Medulla oblongata (tissue), 1 donor: ENCODE measurements at regions not wholly inside any gene's neighbourhood (a gene's known extent, or its start where the extent isn't known, plus 50 kb on each side); places are given as distances from the start of the nearest gene placed in this dataset.
A peak's percentile ranks its signal among the peaks of the same experiment; 100 is the strongest.

Experiments used
- DNase-seq: peaks from one replicate; pipeline ENCODE4 v3.0.0-alpha.2; 2015; ENCODE audit errors: extremely low spot score

DNA sequence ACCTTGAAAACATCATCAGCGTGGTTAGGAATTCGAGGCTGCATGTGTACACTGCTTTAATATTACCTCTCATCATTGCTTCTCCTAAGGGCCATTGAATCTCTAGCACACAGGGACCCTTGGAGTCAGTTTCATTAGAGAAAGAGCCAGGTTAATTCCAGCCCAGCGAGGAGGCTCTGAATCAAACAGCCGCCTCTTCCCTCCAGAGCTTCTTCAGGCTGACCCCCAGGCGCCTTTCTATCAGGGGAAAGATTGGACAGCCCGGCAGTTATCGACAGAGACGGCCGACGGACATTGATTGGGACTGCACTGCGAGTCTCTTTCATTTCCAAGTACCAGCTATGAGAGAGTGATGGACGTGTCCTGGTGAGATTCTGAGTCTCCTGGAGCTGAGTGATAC is 159.2 kb downstream of the ANKRD60 start:
- no peak for DNase-seq

DNA sequence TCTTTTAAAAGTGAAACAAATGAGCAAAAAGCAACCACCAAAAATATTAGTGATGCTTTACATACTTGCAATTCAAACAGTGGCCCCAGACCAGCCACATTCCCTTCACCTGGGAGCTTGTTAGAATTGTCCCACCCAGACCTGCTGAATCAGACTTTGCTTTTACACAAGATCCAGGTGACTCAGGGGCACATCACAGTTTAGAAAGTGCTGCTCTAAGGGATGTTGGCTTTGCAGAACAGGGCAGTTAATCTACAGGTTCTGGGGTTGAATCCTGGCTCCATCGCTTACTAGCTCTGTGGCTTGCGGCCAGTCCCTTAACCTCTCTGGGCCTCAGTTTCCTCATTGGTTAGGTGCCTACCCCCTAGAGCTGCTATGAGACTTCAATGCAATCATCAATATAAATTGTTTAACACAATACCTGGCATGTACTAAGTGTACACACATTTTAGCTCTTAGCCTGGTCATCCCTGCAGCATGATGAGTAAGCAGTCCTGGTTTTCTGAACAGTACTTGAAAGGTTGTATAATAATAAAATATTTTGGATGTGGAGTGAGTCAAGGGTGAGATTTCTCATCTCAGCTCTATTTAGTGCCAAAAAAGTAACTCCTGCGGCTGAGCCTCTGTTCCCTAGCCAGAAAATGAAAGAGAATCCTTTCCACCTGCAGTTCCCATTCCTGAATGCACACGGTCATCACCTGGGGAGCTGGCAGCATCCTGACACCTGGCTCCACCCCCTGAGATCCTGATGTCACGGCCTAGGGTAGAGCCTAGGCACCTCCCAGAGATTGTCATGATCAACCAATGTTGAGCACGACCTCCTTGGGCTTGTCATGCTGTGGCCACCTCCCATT is 162.7 kb downstream of the ANKRD60 start:
- DNase-seq: no peak

DNA sequence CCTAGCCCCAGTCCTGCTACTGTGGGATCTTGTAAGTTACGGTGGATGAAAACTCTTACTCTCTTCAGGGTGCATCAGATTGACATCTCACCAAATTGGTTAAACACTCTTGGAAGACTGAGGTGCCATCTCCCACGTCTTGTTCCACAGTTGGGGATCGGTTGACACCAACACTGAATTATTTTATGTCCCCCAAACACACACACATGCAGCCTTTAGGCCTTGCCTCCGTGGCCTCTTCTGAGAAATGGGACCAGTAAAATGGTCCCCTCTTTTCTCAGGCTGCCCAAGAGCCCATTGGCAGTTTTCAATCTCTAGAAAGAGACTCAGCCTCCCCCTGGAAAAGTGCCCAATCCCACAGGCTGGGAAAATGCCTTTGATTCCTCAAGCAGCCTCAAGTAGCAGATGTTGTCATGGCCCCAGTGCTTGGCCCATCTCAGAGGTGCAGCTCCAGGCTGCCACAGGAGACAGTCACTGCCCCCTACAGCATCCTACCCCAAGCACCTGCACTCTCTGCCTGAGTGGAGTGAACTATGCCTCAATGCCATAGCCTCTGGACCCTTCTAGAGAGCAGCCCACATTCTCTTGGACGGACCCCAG is 163.9 kb downstream of the ANKRD60 start:
- DNase-seq: no peak

DNA sequence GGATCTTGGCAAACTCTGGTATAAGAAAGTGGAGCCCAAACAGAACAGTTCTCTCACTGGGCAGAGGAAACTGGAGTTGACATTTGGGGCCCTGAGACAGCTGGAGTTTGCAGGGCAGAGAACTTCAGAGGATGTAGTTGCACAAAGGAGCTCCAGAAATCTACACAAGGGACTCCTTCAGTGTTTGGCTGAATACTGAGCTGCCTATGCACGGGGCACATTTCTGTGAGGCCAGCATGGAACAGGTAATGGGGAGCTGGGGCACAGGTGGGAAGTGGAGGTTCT is 169.3 kb downstream of the ANKRD60 start:
- DNase-seq: no peak

DNA sequence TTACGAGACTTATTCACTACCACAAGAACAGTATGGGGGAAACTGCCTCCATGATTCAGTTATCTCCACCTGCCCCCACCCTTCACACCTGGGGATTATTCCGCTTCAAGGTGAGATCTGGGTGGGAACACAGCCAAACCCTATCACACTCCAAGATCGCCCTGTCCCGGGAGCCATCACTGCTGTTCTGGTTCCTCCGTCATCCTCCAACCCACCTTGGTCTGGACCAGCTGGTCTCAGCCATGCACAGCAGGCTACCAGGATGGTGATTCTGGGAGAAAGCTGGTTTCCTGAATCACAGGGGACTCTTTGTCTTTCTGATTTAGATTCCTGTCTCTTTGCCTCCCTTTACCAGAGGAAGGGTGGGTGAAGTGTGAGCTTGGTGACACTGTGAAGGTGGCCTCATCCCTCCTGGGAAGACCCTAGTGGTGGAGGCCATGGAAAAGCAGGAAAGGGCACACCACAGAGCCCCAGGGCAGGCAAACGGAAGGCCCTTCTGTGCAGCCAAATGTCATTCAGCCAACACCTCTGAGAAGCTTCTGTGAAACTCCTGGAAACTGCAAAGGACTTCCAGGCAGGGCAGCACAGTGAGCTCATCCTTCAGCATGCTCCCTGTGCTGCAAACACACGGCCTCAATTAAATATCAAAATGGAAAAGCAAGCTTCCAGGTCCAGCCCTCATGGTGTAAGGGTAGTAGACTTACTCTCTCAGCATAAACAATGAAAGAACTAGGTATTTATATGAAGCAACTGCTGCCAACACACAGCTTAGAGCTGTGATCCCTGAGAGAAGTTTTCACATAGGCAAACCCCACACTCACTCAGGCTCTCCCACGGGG is 169.8 kb downstream of the ANKRD60 start:
- no peak for DNase-seq

DNA sequence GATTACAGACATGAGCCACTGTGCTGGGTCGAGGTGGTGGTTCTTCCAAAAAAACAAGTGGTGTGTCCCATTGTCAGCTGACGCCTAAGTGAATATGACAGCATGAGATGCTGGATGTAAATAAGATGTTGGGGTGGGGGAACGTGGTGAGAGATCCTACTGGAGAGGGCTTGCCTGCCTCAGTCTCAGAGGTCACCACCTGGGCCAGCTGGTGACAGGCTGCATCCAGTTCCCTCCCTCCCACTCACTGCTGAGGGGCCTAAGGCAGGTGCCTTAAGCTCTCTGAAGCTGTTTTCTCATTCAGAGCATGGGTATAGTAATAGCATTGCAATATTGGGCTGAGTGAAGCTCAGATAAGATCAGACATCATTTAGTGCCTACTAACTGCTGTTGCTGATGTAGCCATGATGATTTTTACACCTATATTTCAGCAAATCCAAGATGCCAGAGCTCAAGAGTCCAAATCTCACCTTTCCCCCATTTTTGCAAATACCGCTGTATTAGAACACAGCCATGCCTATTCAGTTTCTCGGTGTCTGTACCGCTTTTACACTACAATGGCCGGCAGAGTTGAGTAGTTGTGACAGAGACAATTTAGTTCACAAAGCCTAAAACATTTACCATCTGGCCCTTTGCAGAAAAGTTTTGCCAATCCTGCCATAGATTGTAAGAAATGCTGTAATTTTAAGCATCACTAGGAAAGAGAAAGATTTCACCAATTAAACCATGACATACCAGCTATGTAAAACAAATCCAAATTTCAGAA is 171.3 kb downstream of the ANKRD60 start:
- DNase-seq: no peak

DNA sequence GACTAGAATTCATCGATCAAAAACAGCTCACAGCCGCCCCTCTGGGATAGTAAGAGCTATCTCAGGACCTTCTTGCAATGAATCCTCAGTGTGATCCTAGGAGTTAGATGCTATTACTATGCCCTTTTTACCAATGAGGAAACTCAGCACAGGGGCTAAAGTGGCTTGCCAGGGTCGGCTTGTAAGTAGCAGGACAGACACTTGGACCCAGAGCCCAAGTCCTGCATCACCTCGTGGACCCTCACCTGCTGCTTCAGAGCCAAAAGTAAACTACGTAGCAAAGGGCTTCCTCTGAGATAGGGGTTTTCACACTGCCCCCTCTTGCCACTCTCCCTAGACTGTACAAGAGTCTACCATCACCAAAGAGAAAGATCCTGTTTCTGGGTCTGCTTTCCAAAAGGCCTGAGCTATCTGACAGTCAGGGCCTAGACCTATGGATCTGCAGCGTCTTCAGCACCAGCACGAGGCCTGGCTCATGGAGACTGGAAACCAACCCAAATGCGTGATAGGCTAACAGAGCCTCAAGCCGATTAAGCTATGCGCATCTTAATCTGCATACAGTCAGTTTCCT is 172.3 kb downstream of the ANKRD60 start:
- DNase-seq: no peak

DNA sequence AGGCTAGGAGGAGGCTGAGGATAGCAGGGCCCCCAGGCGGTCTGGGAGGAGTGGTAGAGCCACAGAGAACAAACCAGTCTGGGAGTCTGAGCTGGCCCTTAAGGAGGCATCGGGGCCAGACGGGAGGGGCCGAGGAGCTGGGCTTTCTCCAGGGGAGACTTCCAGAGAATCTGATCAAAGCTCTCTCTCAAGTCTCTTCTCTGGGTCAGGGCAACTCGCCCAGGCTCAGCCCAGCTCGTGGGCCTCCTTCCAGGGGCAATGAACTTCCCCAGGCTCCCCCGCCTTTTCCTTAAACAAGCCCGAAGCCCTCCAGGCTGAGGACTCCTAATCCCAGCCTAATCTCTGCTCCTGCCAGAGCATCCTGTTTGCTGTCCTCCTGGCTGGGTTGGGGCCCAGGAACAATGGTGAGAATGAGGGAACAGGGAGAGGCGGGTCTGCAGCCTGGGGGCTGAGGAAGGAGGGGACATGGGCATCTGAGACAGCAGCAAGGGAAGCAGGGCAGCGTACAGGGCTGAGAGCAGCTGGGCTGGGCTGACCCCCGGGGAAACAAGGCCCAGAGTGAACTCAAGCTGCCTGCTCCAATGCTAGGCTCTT is 173.6 kb downstream of the ANKRD60 start:
- DNase-seq: peak; percentile 73

DNA sequence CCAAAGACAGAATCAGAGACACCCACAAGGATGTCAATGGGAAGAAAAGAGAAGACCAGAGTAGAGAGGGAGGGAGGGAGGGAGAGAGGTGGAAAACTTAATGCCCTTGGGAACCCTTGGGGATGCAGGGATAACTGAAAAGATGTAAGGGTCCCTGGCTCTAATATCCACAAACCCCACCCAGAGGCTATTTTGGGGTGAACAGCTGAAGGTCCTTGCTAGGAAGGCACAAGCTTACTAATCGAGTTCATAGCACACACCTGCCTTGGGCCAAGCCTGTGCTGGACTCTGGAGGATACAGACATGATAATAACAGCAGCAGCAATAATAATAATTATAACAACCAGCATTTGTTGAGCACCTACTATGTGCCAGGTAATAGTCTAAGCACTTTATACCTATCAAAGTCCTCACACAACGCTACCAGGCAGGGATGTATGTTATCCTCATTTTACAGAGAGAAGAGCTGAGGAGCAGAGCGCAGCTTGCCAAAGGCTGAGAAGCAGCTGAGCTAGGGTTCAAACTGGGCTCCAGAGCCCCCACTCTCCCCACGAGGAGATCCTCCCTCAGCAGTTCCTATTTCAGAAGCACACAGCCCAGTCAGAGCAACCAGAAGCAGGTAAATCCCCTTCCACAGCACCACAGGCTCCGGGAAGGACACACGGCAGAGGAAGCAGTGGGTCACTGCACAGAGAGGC is 174.2 kb downstream of the ANKRD60 start:
- DNase-seq: no peak

DNA sequence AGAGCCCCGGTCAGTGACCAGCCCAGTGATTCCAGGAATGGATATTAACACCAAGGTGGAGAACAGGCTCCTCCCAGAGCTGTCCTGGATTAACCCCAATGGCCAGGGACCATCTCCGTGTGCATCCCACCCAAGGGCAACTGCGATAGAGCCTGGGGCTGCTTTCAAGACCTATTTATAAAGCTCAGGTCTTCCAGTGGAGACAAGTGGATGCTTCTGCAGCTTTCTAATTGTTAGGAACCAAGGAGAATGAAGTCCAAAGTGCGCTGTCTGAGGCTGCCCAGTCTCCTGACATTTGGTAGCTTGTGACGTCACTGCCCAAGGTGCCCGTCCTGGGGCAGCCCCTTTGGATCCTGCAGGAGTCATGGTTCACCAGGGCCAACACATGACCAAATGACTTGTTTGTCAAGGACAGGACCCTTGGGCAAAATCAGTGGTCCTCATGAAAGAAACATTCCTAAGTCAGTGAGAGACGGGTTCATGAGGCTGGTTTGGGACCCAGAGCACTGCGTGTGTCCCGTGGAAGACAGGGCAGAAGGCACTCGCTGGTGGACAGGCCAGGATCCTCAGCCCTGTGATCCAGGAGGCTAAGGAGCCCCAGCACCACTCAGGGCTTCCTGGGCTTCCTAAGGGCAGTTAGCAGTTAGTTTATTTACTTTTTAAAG is 174.9 kb downstream of the ANKRD60 start:
- no peak for DNase-seq

DNA sequence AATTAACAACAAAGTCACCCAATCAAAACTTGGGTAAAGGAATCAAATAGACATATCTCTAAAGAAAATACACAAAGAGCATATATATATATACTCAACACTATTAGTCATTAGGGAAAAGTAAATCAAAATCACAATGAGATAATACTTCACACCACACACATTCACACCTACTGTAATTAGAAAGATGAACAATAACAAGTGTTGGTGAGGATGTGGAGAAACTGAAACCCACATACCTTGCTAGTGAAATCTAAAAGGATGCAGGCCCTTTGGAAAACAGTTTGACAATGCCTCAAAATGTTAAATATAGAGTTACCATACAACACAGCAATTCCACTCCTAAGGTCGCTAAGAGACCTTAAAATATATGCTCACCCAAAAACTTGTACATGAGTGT is 177.1 kb downstream of the ANKRD60 start:
- no peak for DNase-seq

DNA sequence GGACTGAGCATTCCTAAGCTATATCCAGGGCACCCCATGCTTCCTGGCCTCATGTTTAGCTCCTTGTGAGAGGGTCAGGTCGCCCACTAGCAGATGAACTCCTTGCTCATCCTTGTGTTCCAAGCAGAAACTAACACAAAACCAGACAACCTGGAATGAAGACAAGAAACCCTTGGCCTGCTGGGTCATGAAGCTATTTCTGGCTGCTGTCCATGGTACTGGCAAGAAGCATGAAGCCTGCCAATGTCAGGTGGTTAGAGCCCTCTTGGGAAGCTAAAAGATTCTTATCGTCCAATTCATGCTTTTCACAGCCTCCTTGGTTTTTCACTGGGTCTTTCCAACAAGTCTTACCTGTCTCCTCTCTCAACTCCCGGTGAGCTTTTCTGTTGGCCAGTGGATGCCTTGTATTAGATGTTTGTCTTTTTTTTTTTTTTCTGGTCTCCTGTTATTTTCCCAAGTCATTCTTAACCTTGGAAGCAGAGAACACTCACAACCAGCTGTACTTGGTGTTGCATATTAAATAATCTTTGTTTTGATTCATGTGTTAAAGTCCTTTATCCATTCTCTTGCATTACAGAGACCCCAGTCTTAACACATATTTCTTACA is 180.3 kb downstream of the ANKRD60 start:
- peak; percentile 53 for DNase-seq

DNA sequence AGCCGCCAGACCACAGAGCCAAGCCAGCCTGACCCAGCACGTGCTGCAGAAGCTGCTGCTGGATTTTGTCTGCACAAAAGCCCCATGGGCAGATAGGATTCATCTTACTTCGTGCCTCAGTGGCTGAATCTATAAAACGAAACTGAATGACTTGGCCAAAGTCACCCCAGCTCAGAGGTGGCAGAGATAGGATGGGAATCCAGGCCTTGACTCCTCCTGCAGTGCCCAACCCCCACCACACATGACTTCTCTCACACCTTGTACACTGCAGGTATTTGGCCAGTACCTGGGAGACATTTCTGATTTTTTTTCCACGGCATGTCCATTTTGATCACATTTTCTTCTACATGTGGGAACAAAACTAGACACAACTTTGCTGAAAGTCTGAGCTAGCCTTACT is 182.1 kb downstream of the ANKRD60 start:
- no peak for DNase-seq

DNA sequence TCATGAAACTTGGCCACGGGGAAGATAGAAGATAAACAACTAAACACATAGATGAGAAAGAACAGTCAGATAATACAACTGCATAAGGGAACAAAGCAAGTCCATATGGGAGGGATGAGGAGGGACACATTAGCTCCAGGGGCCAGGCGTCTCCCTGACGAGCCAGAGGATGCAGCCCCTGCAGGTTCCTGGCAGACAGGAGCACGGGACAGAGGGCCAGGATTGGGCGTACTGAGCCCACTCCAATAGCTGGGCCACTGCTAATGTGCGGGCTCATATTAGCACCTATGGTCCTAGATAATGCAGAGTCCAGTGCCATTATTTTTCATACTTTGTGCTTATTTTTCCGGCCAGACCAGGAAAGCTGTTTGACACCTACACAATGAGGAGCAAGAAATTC is 182.9 kb downstream of the ANKRD60 start:
- no peak for DNase-seq

DNA sequence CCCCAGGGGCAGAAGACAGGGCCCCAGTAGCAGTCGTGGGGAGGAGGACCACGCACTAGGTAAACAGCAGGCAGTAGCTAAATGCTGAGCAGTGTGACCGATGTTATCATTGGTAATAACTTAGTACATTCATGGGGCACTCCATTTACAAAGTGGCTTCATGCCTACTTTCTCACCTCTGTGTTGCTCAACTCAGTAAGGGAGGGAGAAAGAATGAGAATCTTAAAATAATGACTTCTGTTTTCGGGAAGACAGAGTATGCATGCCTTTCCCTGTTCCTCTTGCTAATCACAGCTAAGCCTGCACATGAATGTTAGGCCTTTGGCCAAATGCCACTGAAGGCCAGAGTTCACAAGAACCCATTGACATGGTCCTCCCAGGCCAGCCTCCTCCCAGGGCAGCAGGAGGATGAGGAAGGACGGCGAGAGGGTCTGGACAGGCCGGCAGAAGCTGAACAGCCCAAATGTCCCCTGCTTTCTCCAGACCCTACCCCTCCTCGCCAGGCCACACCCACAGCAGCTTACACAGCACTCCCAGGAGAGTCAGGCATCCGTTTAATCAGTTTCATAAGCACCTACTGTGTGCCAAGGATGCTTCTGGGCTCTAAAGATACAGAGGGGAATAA is 183.4 kb downstream of the ANKRD60 start:
- no peak for DNase-seq

DNA sequence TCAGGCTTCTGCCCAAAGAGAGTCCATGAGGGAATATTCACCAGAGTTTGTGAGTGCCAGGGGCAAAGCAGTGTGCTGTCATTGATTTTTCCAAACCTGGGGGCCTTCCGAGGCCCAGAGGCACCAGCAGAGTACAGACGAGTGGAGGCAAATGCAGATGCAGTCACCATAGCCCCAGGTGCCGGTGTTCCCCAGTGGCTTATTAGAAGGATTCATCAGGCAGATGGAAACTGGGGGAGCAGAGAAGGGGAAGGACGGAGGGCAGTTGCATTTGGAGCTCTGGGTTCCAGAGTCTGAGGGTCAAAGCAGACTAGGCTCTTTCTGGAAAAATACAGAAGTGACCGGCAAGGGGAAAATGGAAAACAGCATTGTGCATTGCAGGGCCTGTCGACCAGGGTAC is 184.2 kb downstream of the ANKRD60 start:
- DNase-seq: no peak

DNA sequence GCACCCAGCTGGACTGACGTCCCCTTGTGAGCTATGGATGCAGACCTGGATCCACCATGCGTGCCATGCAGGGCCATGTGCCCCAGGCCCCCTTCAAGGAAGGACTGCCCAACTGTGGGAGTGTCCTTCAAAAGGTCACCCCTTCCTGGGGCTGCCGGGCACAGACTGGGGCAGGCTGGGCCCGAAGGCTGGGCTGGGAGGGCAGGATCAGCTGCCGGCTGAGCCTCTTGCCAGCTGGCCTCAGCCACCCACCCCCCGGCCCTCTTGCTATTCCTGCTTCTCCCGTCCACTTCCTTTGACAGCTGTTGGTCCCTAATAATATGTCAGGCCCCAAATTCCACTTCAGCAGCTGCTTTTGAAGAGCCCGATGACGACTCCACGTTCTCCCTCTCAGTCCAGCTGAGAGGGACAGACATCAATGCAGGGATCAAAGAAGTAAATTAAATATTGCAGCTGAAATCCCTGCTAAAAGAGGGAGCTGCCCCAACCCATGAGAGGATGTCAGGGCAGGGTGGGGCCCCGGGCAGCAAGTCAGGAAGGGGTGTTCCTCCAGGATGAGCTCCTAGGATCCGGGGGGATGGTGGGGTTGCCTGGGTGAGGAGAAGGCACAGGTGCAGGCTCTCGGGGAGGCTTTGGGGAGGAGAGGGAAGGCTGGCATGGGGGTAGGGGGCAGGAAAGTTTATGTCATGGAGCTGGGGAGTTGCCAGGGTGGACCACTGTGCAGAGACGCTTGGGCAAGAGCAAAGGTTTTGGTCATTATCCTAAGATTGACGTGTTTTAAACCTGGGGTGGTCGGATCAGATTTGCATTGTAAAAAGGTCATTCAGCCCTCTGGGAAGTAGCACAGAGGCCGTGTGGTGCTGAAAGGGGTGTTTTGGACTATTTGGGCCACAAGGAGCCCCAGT is 185.0 kb downstream of the ANKRD60 start:
- DNase-seq: no peak

DNA sequence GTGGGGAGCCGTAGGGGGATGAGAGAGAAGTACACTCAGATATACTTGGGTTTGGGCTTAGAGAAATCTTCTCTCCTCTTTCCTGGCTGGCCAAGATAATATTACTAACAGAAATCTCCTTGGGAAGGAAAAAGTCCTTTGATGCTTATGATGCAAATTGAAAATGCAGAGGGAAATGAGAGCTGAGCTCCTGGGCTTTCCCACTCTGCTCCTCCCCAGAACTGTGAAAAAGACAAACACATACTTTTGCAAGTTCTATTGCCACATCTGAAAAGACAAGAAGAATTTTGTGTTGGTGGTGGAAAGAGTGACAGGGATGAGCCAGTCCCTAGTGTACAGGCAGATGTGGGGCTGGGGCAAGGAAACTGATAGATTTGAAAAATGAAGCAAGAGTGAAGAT is 185.9 kb downstream of the ANKRD60 start:
- no peak for DNase-seq
